ENCODE measurements at regions not wholly inside any gene's neighbourhood (a gene's known extent, or its start where the extent isn't known, plus 50 kb on each side); places are given as distances from the start of the nearest gene placed in this dataset.
"Not testable (repeated sequence)": the region's sequence is repeated elsewhere in the genome, so short reads cannot be mapped to it uniquely, and the experiment has no call there.

- TF ChIP-seq EZH2 (IDR thresholded peaks at IDR 0.05; ENCODE audit: borderline replicate concordance, low read length); CTCF (conservative IDR thresholded peaks at IDR 0.05 in 1 of 2, IDR thresholded peaks at IDR 0.05 in 1 of 2; ENCODE audit: extremely low read depth in 1 of 2, insufficient read depth in 1 of 2, low read depth in 1 of 2, low read length in 2 of 2): not testable (repeated sequence)
These were observed 337.1 kb upstream of the MAF start for GRCh38 chr16:79937671-79938070.
